NCI-H1694 treated with DMSO at 0.1 percent for 48 hours (cell line): ENCODE measurements at regions not wholly inside any gene's neighbourhood (a gene's known extent, or its start where the extent isn't known, plus 50 kb on each side); places are given as distances from the start of the nearest gene placed in this dataset.

ENCODE experiments used
- DNase-seq: peaks from one replicate; lab custom pipeline; 2025; lab: John Stamatoyannopoulos, UW

DNA sequence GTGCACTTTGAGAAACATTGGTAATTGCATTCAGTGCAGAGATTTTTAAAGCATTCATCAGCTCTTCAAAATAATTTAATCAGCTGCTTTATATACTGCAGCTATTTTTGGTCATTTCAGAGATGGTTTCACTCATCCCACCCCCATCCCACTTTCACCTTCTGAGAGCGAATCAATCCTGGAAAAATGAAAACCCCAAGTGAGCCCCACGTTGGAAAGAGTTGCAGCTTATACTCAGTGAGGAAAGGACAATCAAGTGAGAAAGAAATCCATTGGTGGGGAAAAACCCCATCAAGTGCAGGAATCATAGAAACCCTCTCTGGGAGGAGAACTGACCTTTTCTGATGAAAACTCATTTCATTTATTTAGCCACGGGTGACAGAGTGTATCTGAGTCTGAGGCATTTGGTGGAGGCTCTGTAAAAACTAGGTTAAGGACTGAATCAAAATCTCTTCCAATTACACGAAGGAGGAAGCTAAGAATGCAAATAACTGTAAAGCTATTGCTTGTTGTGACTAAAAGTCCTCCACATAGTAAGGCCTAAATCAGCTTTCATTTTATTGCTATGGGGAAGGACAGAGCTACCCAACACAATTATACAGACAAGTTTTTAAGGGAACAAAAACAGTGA lies 240.4 kb upstream of the PGRMC2 start:
- no peak for DNase-seq

DNA sequence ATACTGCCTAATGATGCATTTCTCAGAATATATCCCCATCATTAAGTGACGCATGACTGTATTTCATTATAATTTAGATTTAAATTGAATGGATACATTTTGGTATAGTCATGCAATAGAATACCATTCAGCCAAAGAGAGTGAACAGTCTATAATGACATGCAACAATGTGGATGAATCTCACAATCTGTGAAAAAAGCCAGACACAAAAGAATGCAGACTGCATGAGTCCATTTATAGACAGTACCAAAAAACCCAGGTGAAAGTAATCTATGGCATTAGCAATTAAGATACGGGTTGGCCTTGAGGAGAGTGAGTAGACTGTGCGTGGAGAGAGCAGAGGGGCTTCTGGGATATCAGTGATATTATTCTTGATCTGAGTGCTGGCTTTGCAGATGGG lies 239.7 kb upstream of the PGRMC2 start:
- DNase-seq: no peak

DNA sequence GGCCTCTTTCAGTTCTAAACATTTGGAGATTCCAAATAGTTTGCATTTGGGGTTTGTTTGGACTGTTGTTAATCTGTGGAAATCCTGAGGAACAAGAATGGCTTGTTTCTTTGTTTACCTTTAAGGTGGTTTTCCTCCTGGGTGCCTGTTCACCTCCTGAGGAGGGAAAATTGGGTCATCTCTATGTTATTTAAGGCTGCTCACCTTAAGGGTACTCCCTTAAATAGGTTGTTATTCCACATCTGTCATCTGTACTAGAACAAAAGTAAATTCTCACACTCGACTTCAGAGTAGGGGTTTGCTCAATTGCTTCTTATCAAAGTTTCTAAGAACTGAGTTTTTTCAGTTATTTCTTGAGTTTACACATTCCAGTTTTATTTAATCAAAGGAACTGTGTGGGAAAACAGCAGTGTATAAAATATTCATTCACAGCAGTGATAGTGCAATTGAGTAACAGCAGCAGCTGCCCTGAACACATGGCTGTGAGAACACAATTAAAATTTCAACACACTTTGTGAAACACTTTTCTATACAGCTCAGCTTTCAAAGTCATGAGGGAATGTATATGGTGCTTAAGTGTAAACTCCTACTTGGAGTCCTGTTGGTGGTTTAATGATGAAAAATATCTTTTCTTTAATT lies 238.5 kb upstream of the PGRMC2 start:
- DNase-seq: no peak

DNA sequence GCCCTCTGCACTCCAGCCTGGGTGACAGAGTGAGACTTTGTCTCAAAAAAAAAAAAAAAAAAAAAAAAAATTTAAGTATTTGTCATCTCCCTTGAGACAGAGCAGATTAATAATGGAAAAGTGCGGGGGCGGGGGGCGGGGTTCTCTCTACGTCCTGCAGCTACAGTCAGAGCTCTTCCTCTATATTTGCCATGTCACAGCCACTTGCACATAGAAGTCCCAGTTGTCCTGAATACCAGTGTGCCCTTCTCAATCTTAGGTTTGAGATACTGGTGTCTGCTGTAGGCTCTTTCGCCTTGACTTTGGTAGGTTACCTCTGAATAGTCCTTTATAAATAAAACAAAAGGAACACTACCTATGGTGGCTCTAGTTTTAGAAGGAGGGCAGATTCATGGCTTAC lies 237.8 kb upstream of the PGRMC2 start:
- no peak for DNase-seq

DNA sequence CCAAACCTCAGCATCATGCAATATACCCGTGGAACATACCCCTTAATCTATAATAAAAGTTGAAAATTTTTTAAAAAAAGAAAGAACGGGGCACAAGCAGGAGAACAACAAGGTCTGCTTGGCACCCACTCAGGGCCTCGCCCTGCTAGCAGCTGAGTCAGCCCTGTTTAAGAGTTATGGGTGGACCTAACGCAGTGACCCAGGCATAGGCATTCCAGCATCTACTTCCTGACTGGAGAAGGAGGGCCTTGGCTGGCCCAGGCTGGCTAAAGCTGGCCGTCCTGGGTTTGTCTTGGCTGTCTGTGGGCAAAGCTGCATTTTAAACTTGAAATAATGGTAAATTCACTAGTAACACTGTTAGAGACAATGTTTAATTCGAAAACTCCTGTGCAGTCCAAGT lies 236.7 kb upstream of the PGRMC2 start:
- no peak for DNase-seq

DNA sequence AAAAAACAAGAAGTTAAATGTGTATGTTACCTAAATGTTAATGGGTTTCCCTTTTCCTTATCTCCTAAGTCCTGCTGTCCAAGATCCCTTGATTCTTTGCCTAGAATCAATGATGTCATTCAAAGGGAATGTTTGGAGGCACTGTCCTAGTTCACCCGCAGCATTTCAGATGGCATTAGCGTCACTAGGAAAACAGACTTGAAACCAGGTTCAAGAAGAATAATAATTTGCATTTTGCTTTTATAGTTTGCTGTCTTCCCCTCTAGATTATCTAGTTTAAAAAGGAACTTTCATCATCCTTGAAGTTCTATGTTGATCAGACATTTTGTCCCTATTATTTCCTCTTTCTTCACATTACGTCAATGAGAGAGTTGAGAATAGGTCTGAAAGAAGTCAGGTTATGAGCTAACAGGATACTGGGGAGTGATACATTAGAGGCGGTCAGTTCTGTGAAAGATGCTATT lies 234.1 kb upstream of the PGRMC2 start:
- no peak for DNase-seq

DNA sequence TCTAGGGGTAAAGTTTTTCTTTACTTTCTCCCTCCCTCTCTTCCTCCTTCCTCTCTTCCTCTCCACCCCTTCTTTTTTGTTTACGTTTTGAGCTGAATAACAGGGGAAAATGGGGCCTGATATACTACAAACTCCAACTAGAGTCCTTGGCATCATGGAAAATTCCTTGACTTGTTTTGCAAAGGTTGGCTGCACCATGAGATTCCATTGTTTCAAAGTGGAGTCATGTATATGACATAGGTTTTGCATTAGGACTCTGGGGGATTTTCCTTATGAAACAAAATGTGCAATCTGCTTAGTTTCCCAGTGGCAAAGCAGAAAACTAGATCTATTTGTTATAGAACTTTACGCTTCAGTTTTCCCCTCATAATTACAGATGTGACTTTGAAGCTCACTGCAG lies 233.5 kb upstream of the PGRMC2 start:
- no peak for DNase-seq

DNA sequence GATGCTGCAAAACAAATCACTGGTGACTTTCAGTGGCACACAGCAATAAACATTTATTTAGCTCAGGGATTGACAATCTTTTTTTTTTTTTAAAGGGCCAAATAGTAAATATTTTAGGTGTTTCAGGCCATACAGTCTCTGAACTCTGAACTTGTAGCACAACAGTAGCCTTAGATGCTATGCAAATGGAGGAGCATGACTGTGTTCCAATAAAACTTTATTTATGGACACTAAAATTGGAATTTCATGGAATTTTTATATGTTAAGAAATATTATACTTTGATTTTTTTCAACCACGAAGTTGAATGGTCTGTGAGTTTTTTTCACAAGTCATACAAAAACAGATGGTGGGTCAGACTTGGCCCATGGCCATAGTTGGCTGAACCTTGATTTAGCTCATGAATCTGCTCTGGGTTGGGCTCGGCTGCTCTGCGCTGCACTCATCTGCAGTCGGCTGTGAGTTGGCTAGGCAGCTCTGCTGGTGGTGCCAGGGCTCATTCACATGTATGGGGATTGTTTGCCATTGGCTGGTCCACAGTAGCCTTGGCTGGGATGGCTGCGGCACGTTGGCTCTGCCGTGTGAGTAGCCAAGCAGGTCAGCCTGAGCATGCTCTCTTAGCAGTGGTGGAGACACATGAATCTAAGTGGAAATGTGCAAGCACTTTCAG lies 231.7 kb upstream of the PGRMC2 start:
- DNase-seq: no peak

DNA sequence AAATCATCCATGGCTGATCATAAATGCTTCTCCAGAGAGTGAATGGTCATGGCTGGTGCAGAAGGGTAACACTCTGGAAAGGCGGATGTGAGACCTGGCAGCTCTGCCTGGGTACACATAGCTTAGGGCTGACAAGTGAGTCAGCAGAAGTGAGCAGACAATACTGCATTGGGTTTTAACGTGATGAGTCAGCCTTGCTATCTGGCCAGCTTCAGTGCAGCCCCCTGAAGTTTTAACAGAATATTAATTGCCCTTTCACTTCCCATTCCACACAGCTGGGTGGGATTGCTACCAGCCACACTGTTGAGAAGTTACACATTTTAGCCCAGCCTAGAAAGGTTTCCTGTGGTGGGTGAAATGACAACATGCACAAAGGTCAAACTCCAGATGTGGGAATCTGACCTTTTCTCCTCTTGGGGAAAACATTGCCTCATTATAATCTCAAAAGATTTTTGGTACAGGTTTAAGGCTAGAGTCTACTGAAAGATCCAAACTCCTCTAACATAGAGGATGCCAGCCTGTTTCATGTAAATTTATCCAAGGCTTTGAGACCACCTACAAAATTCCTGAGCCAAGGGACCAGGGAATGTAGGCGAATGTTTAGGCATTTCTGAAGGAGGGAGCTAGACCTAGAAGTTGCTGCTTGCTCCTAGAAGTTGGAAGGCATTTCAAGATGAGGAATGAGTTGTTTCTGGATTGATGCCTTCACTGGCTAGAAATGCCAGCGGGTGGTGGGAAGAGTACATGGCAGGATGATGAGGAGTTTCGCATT lies 230.3 kb upstream of the PGRMC2 start:
- DNase-seq: no peak

DNA sequence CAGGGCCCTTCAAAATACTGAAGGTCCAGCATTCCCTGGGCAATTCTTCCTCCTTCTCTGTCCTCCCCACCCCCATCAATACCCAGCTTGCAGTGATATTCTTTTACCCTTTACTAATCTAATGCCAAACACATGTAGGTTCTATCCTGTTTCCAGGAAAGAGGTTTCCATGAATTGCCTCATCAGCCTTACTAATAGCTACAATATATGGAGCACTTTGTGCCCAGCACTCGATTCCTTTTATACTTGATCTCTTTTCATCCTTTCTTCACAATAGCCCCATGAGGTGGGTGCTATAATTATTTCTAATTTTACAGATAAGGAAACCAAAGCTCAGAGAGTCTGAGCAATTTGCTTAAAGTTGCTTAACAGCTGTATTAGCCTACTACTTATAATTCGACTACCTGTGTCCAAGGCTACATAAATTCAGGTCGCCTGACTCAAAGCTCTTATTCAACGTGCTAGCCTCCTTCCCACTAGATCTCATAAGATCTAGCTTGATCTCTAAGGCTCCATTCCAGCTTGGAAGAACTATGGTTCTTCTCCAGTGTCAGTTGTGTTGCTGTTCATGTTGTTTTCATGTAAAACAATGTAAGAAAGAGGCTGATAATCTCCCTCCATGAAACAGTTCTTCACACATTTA lies 229.6 kb upstream of the PGRMC2 start:
- no peak for DNase-seq

DNA sequence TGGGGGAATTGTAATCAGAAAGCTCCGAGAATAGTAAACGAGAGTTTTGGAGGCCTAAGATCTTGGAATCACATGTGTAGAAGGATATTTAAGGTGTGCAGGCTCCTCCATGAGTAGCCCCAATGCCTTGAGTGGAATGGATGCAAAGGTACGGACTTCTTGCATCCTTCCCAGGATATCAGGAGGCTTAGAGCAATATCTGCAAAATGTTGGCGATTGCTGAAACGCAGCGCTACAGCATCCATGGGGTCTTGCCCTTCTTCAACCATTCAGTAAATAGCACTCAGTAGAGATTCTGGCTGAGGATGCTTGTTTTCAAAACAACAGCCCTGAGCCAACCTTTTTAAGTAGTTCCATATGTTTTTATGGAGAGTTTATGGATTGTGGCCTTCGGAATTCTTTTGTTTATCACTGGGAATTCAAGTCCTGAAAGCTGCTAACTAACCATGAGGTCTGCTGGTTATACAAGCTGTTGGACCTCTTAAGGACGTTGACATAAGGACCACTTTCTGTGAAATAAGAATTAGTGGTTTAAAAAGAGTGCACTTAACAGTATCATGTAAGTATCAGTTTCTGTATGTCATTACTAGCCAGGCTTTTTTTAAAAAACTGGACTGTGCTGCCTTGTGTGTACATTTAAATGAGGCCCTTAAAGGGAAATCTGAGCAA lies 228.8 kb upstream of the PGRMC2 start:
- no peak for DNase-seq

DNA sequence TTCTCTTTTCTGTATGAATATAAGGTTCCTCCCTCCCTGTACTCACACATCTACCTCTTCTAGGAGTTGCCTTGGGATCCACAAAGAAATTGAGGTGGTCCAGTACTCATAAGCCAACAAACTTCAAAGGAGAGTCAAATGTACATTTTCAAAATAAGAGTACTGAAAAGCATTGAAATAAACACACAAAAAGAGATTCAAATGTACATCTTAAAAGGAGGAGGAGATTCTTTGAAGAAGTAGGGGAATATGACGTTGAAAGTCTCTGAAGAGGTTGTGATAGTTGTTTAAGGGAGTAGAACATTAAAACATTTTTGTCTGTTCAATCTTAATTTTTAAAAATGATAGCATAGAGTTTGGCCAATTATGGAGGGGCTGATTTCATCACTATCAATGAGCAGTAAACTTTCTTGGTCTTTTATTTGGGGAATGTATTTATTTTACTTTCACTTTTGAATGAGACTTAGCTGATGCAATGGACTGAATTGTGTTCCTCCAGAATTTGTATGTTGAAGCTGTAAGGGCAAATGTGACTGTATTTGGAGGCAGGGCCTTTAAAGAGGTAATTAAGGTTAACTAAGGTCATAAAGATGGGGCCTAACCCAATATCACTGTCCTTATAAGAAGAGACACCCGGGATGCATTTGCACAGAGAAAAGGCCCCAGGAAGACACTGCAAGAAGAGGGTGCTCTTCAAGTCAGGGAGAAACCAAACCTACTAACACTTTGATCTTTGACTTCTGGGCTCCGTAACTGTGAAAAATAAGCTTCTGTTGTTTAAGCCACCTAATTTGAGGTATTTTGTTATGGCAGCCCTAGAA lies 226.3 kb upstream of the PGRMC2 start:
- no peak for DNase-seq

DNA sequence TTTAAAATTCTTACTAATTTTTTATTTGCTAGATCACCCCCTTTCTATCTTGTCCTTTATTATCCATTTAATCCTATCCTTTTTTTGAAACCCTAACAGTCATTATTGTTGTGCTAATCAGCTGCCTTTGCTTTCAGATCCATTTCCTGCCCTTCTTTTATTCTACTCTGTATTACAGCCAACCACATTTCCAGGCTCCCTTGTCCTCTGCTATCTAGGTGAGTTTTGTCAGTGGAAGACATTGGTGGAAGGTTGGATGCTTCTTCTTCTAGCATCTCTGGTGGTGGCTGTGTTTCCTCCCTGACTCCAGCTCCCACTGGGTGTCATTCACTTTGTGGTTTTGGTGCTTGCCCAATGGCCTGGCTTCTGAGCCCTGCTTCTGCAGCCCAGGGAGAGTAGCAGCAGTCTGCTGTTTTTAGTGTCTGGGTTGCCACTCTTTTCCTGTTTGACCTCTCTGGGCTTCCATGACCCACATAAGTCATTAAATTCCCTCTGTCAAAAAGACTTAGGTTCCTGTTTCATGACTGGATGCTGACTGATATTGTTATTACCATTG lies 225.2 kb upstream of the PGRMC2 start:
- DNase-seq: no peak

DNA sequence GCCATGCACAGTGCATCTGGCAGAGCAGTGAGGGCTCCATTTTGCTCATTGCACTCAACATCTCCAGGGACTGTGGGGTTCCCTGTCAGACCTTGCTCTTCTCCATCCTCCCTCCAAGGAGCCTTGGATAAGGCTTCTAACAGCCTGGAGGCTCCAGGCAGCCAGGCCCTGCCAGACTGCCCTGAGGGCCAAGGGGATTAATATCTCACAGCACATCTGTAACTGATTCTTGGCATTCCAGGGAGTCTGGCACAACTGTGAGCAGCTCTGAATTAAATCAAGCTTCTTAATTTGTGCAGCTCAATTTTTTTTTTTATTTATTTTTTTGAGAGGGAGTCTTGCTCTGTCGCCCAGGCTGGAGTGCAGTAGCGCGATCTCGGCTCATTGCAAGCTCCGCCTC lies 224.5 kb upstream of the PGRMC2 start:
- no peak for DNase-seq

DNA sequence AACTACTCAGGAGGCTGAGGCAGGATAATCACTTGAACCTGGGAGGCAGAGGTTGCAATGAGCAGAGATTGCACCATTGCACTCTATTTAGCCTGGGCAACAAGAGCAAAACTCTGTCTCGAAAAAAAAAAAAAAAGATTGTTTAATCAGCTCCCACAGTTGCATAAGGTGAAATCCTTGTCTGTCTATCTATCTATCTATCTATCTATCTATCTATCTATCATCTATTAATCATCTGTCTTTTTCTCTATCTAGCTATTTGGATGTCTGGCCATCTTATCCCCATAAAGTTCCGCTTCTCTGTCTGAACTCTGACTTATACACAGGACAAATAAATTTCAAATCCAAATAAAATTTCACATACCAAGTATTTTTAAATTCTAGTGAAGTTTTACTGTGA lies 223.2 kb upstream of the PGRMC2 start:
- DNase-seq: no peak

DNA sequence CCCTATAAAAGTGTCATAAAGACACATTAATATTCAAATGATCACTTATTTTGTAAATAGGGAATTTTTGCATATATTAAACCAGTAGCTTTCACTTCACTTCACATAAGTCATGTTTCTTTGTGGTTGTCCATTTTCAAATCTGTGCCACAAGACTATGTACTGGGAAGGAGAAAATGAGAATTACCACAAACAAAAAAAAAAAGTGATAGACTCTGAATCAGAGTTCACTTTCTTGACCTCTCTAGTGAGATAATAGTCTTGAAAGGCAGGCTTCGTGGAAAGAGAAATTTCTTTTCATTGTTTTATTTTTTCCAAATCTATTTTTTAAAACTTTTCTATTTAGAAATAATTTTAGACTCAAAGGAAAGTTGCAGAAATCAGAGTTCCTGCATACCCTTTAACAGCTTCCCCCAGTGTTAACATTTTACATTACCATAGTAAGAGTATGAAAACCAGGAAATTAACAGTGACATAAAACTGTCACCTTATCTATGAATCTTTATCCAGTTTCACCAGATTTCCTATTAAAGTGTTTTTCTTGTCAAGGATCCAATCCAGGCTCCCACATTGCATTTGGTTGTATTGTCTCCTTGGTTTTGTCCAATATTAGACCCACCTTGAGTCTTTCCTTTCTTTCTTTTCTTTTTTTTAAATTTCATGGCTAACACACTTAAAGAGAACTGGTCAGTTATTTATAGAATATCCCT lies 215.4 kb upstream of the PGRMC2 start:
- DNase-seq: no peak

DNA sequence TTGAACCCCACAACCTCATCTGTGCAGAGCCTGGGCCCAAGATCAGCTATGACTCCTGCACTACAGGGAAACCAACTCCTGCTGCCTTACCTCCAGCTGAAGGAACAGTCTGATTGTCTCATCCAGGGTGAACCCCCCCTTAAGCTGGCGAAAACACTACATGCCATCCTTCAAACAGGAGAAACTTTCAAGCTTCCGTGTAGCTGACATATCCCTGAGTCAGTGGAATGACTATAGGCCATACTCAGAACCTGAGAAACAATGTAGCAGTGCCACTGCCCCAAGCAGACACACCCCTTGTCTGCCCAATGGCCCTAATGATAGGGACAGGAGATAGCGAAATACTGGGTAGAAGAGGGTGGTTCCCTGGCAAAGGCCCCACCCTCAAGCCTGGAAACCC lies 213.6 kb upstream of the PGRMC2 start:
- DNase-seq: no peak

DNA sequence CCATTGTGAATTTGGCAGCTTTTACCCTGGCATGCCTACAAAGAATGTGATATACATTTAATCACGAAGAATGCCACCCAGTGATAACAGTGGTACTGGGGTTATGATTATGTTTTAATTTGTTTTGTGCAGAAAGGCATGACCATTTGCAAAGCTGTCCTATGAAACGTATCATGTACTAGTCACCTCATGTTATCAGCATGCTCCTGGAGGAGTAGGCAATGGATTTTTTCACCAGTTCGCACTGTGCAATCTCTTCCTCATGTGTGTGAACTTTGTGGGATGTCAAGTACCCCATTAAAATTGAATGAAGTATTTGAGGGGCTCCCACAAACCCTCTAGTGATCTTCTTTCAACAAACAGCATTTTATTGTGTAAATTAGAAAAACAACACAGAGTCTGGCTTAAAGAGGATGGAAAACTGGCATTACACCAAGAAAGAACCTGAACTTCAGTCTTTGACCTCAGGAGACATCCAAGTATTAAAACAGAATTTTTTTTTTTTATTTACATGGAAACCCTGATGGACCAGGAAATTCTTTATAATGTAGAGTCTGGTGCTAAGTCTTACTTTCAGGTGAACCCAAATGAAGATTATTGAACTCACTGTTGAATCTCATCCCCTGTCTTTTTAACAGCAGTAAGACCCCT lies 200.6 kb upstream of the PGRMC2 start:
- no peak for DNase-seq

DNA sequence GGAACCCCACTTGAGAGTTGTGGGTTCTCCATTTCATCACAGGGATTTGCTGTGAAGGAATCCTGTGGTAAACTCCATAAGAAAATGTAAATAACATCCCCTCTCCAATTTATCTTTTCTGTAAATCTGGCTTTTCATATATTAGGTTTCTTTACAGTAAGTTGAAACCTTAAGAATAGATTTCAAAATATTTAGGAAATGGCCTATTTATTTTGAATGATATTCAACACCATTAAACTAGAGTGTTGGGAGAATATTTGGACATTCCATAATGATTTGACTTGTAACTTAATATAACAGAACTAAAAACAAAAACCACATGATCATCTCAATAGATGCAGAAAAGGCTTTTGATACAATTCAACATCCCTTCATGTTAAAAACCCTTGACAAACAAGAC lies 197.3 kb upstream of the PGRMC2 start:
- no peak for DNase-seq
